Upper lobe of left lung (tissue), 4 donors: ENCODE measurements at regions not wholly inside any gene's neighbourhood (a gene's known extent, or its start where the extent isn't known, plus 50 kb on each side); places are given as distances from the start of the nearest gene placed in this dataset.

Experiments
- EP300 ChIP-seq, 4 donors: sonication (generic); formaldehyde crosslinking; IDR thresholded peaks; one replicate each; pipeline ENCODE4 v1.5.1; 2017; ENCODE audit warnings: antibody characterized with exemption in 4 of 4, control low read depth in 2 of 4
- POLR2A ChIP-seq, 4 donors: fragments of 450-650 bp; IDR thresholded peaks; one replicate each; pipeline ENCODE4 v1.5.1; 2016 to 2017; ENCODE audit warnings: antibody characterized with exemption in 4 of 4, mild to moderate bottlenecking in 2 of 4

GRCh38 chr1:62997884-62998283 lies 214.0 kb downstream of the ATG4C start:
- TF ChIP-seq EP300 (IDR thresholded peaks at IDR 0.05) (no peak), POLR2A (IDR thresholded peaks at IDR 0.05) (no peak)
